Kidney (tissue), 13 donors: ENCODE measurements at regions not wholly inside any gene's neighbourhood (a gene's known extent, or its start where the extent isn't known, plus 50 kb on each side); places are given as distances from the start of the nearest gene placed in this dataset.

Experiments
- DNase-seq, 5 donors: peaks; one replicate each; pipeline ENCODE4 v3.0.0-alpha.2; 2013 to 2020
- FAIRE-seq: peaks from 2 replicates; lab custom pipeline; 2012; peaks lifted over from hg19 to GRCh38; lab: Jason Lieb, UNC
- H3K27ac ChIP-seq, 2 donors: one replicate each; pipeline ENCODE4 v1.7.0; 2013; ENCODE audit warnings: low read depth in 2 of 2, low read length in 2 of 2, inconsistent platforms in 1 of 2
- H3K27me3 ChIP-seq: one replicate; pipeline ENCODE4 v1.7.1; 2013; ENCODE audit warnings: low read length, inconsistent platforms; ENCODE audit not compliant: control insufficient read depth, insufficient read depth
- H3K36me3 ChIP-seq, 3 donors: one replicate each; pipeline versions ENCODE4 v1.7.0 to v1.7.1; 2013; ENCODE audit warnings: low read length in 3 of 3, control low read depth in 1 of 3, inconsistent platforms in 1 of 3; ENCODE audit not compliant: insufficient read depth in 3 of 3, control insufficient read depth in 2 of 3
- H3K4me1 ChIP-seq, 3 donors: one replicate each; pipeline versions ENCODE4 v1.7.0 to v1.7.1; 2013; ENCODE audit warnings: low read length in 3 of 3, inconsistent platforms in 1 of 3, low read depth in 1 of 3; ENCODE audit not compliant: control insufficient read depth in 2 of 3, insufficient read depth in 2 of 3
- H3K4me3 ChIP-seq, 3 donors: one replicate each; pipeline versions ENCODE4 v1.7.0 to v1.8.1; 2013; ENCODE audit warnings: low read length in 3 of 3, control low read depth in 1 of 3, inconsistent platforms in 1 of 3
- H3K9ac ChIP-seq, 3 donors: one replicate each; pipeline versions ENCODE4 v1.7.0 to v1.7.1; 2013; ENCODE audit warnings: low read length in 3 of 3, control low read depth in 1 of 3, inconsistent platforms in 1 of 3
- H3K9me3 ChIP-seq, 3 donors: one replicate each; pipeline versions ENCODE4 v1.7.0 to v1.7.1; 2013; ENCODE audit warnings: low read length in 3 of 3, control low read depth in 1 of 3, inconsistent platforms in 1 of 3; ENCODE audit not compliant: control insufficient read depth in 2 of 3, insufficient read depth in 1 of 3
- intact Hi-C: fragments of 100-400 bp; cut with DNase I; formaldehyde crosslinking; loops from one replicate; pipeline ENCODE4 v1.11.1; 2022
- TF ChIP-seq, protein P1 (sequence below): IDR thresholded peaks from 3 replicates; pipeline ENCODE4 v1.5.1; 2012; ENCODE audit warnings: mild to moderate bottlenecking, moderate library complexity, borderline replicate concordance; ENCODE audit not compliant: insufficient read depth; ENCODE audit errors: extremely low read depth
- donor health status: control.
- donor health status: control.
- donor health status: control.
- donor health status: control.
- donor health status: control.
- donor health status: DM: yes; HTN: yes; CAD: no.
- donor health status: Normal renal cell carcinoma (clear cell type).

DNA sequence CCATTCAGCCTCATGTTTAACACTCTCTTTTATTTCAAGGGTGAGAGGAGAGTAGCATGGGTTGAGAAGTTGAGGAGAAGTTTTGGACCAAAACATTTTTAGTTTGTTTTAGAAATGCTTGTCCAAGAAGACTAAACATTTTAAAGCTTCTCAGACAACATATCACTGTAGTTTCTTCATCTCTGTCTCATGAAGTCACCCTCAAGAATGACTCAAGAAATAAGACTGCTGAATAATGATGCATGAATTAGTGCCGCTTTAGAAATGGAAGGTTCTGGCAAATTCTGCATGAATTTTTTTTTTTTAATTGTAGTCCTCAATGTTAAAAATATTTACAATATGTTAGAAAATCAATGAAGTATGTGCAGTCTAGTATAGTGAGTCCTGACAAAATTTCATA lies 422.7 kb upstream of the ARGLU1 start:
- TF ChIP-seq, protein P1, sequence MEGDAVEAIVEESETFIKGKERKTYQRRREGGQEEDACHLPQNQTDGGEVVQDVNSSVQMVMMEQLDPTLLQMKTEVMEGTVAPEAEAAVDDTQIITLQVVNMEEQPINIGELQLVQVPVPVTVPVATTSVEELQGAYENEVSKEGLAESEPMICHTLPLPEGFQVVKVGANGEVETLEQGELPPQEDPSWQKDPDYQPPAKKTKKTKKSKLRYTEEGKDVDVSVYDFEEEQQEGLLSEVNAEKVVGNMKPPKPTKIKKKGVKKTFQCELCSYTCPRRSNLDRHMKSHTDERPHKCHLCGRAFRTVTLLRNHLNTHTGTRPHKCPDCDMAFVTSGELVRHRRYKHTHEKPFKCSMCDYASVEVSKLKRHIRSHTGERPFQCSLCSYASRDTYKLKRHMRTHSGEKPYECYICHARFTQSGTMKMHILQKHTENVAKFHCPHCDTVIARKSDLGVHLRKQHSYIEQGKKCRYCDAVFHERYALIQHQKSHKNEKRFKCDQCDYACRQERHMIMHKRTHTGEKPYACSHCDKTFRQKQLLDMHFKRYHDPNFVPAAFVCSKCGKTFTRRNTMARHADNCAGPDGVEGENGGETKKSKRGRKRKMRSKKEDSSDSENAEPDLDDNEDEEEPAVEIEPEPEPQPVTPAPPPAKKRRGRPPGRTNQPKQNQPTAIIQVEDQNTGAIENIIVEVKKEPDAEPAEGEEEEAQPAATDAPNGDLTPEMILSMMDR, result no peak
- intact Hi-C loops, result no loop called here
- no peak overlapping the region for H3K9ac ChIP-seq
- FAIRE-seq (no peak), DNase-seq (no peak)
- H3K27ac ChIP-seq, result no peak overlapping the region
- no peaks in the 10 kb centered on the region for H3K9me3 ChIP-seq
- no peak overlapping the region for H3K4me3 ChIP-seq
- no peaks in the 10 kb centered on the region for H3K27me3 ChIP-seq
- H3K36me3 ChIP-seq, result no peaks in the 10 kb centered on the region
- H3K4me1 ChIP-seq, result no peaks in the 10 kb centered on the region

DNA sequence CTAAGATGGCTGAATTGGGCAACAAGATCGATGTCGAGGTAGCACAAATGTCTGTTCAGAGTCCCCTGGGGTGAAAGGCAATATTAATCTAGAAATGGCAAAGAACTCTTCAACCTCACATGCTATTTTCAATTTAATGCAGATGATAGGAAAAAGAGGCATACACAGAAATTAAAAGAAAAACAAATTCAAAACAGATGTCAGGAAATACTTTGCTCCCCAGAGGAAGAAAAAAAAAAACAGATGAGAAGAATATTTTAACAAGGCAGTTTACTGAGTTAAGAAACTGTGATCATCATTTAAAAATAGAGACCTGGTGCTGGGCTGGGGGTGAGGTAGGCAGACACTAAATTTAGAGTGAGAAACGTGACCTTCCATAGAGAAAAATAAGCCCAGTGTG lies 421.9 kb upstream of the ARGLU1 start:
- H3K4me1 ChIP-seq, result no peaks in the 10 kb centered on the region
- intact Hi-C loops, result no loop called here
- H3K27ac ChIP-seq, result no peak overlapping the region
- FAIRE-seq (no peak), DNase-seq (peak in 1 of 5 donors; percentile 2)
- H3K27me3 ChIP-seq, result no peaks in the 10 kb centered on the region
- no peaks in the 10 kb centered on the region for H3K36me3 ChIP-seq
- no peak overlapping the region for H3K9ac ChIP-seq
- TF ChIP-seq, protein P1, result no peak
- no peak overlapping the region for H3K4me3 ChIP-seq
- no peaks in the 10 kb centered on the region for H3K9me3 ChIP-seq

DNA sequence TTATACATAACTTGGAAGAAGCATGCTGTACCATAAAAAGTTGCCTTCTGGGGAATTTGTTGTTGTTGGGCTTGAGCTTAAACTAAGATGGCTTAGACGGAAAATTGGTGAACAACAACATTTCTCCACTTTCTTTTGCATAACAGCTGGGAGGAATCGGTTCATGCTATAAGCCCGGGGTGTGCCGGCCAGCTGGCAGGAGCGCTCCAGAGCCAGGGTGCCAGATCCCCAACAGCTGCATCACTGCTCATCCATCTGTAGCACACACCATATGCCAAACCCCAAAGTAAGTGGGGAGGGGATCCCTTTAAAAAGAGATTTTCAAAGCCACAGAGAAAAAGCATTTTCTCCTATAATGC lies 419.5 kb upstream of the ARGLU1 start:
- TF ChIP-seq, protein P1, result no peak

More for the DNA sequence above, 419.5 kb upstream of the ARGLU1 start:
- no peaks in the 10 kb centered on the region for H3K9me3 ChIP-seq
- FAIRE-seq (no peak), DNase-seq (no peak)
- H3K27ac ChIP-seq, result no peak overlapping the region
- H3K27me3 ChIP-seq, result no peaks in the 10 kb centered on the region
- no peaks in the 10 kb centered on the region for H3K4me1 ChIP-seq
- intact Hi-C loops, result no loop called here
- no peak overlapping the region for H3K4me3 ChIP-seq
- H3K36me3 ChIP-seq, result no peaks in the 10 kb centered on the region
- H3K9ac ChIP-seq, result no peak overlapping the region
